IMR-90 (cell line): ENCODE measurements at regions not wholly inside any gene's neighbourhood (a gene's known extent, or its start where the extent isn't known, plus 50 kb on each side); places are given as distances from the start of the nearest gene placed in this dataset.

Source experiments
- ATAC-seq: fragments of 200-7000 bp; cut with Tn5 transposase; 2 replicates; pipeline ENCODE4 v1.9.1; 2020; ENCODE audit warnings: low read depth, mild to moderate bottlenecking, moderate library complexity
- BruUV-seq: library from RNA; stranded (reverse); fragments of 400-500 nt; replicated peaks from 2 replicates; lab custom pipeline; 2021; lab: Mats Ljungman, UMichigan
- CTCF ChIA-PET: fragments of 300-600 bp; formaldehyde crosslinking; extraction: SDS; loops from one replicate; lab custom pipeline; 2021; ENCODE audit warnings: antibody characterized with exemption; lab: Yijun Ruan, JAX
- POLR2A ChIA-PET: fragments of 300-600 bp; sonication (Branson Sonifier 250); formaldehyde crosslinking; loops from one replicate; lab custom pipeline; 2022; ENCODE audit warnings: antibody characterized with exemption; ENCODE audit not compliant: unreplicated experiment; lab: Charles Lee
- DNase-seq: peaks from one replicate; pipeline ENCODE4 v3.0.0; 2013
- H2AFZ ChIP-seq: replicated peaks from 2 replicates; pipeline ENCODE3; 2013; ENCODE audit warnings: low read length, mild to moderate bottlenecking; ENCODE audit not compliant: poor library complexity
- H2AK5ac ChIP-seq: 2 replicates; pipeline ENCODE4 v1.6.1; 2013; ENCODE audit warnings: low read depth, low read length, inconsistent platforms
- H2AK9ac ChIP-seq: replicated peaks from 2 replicates; pipeline ENCODE3; 2013; ENCODE audit warnings: mild to moderate bottlenecking, low read depth, low read length, moderate library complexity; ENCODE audit not compliant: poor library complexity
- H2BK120ac ChIP-seq: 2 replicates; pipeline ENCODE4 v1.6.1; 2013; ENCODE audit warnings: low read depth, low read length, inconsistent platforms
- H2BK15ac ChIP-seq: 3 replicates; pipeline ENCODE4 v1.6.1; 2013; ENCODE audit warnings: low read depth, low read length, inconsistent platforms
- H2BK20ac ChIP-seq: 2 replicates; pipeline ENCODE4 v1.6.1; 2013; ENCODE audit warnings: low read depth, mild to moderate bottlenecking, inconsistent platforms, low read length, moderate library complexity
- H2BK5ac ChIP-seq: 2 replicates; pipeline ENCODE4 v1.6.1; 2013; ENCODE audit warnings: mild to moderate bottlenecking, low read depth, low read length, inconsistent platforms; ENCODE audit not compliant: poor library complexity, severe bottlenecking
- H3K14ac ChIP-seq: replicated peaks from 2 replicates; pipeline ENCODE4 v1.6.1; 2013; ENCODE audit warnings: low read depth, low read length, inconsistent platforms
- H3K18ac ChIP-seq: 2 replicates; pipeline ENCODE4 v1.6.1; 2013; ENCODE audit warnings: low read depth, low read length, control low read depth
- H3K23ac ChIP-seq: 2 replicates; pipeline ENCODE4 v1.6.1; 2013; ENCODE audit warnings: low read depth, low read length, inconsistent platforms
- H3K27ac ChIP-seq: 2 replicates; pipeline ENCODE4 v1.5.1; 2013; ENCODE audit warnings: mild to moderate bottlenecking, control low read depth, low read length; ENCODE audit not compliant: insufficient read depth
- H3K27me3 ChIP-seq: 2 replicates; pipeline ENCODE4 v1.6.1; 2013; ENCODE audit warnings: low read length; ENCODE audit not compliant: control insufficient read depth, insufficient read depth
- H3K36me3 ChIP-seq: 2 replicates; pipeline ENCODE4 v1.6.1; 2013; ENCODE audit warnings: low read length, mixed read lengths; ENCODE audit not compliant: control insufficient read depth, insufficient read depth
- H3K4ac ChIP-seq: 2 replicates; pipeline ENCODE4 v1.6.1; 2013; ENCODE audit warnings: low read depth, low read length, inconsistent platforms
- H3K4me1 ChIP-seq: 2 replicates; pipeline ENCODE4 v1.6.1; 2013; ENCODE audit warnings: low read length, mixed read lengths; ENCODE audit not compliant: control insufficient read depth, insufficient read depth
- H3K4me2 ChIP-seq: 2 replicates; pipeline ENCODE4 v1.6.1; 2013; ENCODE audit warnings: low read depth, mild to moderate bottlenecking, control low read depth, low read length, moderate library complexity
- H3K4me3 ChIP-seq: 2 replicates; pipeline ENCODE4 v1.5.1; 2013; ENCODE audit warnings: low read depth, mild to moderate bottlenecking, control low read depth, low read length, moderate library complexity; ENCODE audit not compliant: insufficient read depth
- H3K56ac ChIP-seq: 2 replicates; pipeline ENCODE4 v1.6.1; 2013; ENCODE audit warnings: low read length, inconsistent platforms; ENCODE audit not compliant: insufficient read depth; ENCODE audit errors: extremely low read depth
- H3K79me1 ChIP-seq, 2 experiments: 2 replicates each; pipeline ENCODE4 v1.6.1; 2013; ENCODE audit warnings: low read length in 2 of 2, inconsistent platforms in 1 of 2, low read depth in 1 of 2
- H3K9ac ChIP-seq: 2 replicates; pipeline ENCODE4 v1.6.1; 2013; ENCODE audit warnings: low read depth, low read length, control low read depth
- H3K9me1 ChIP-seq: 2 replicates; pipeline ENCODE4 v1.6.1; 2013; ENCODE audit warnings: low read length, inconsistent platforms; ENCODE audit not compliant: insufficient read depth
- H3K9me3 ChIP-seq: 2 replicates; pipeline ENCODE4 v1.6.1; 2013; ENCODE audit warnings: low read length; ENCODE audit not compliant: control insufficient read depth, insufficient read depth
- H4K20me1 ChIP-seq: 2 replicates; pipeline ENCODE4 v1.6.1; 2013; ENCODE audit warnings: low read length, inconsistent platforms; ENCODE audit not compliant: insufficient read depth
- H4K5ac ChIP-seq: 2 replicates; pipeline ENCODE4 v1.6.1; 2013; ENCODE audit warnings: mild to moderate bottlenecking, low read depth, low read length, control low read depth
- H4K8ac ChIP-seq, 2 experiments: 2 replicates each; pipeline ENCODE4 v1.6.1; 2013; ENCODE audit warnings: low read depth in 2 of 2, low read length in 2 of 2, control low read depth in 1 of 2, inconsistent platforms in 1 of 2
- H4K91ac ChIP-seq: 2 replicates; pipeline ENCODE4 v1.6.1; 2013; ENCODE audit warnings: low read depth, low read length, inconsistent platforms; ENCODE audit not compliant: insufficient read depth
- CHD1 ChIP-seq: IDR thresholded peaks from 2 replicates; pipeline ENCODE4 v1.6.1; 2012; ENCODE audit warnings: low read depth, low read length, improper control_type of control experiment
- FOS ChIP-seq: fragments of 150-350 bp; IDR thresholded peaks from 2 replicates; pipeline ENCODE4 v1.6.1; 2016; ENCODE audit warnings: low read depth, low read length
- RAD21 ChIP-seq: IDR thresholded peaks from 2 replicates; pipeline ENCODE4 v1.6.1; 2012; ENCODE audit warnings: low read length, improper control_type of control experiment
- WGBS, 2 experiments: methylation state at CpG; one replicate each; pipeline versions ENCODE4 v1.1.5 to v1.1.7; 2013; ENCODE audit warnings: missing lambda C conversion rate in 2 of 2; ENCODE audit not compliant: insufficient read length in 1 of 2; ENCODE audit errors: extremely low coverage in 2 of 2; 5-methylcytosine and 5-hydroxymethylcytosine counted together
- dilution Hi-C: fragments of 300-500 bp; cut with HindIII; formaldehyde crosslinking; loops from one replicate; pipeline ENCODE4 v1.14.3; 2018; ENCODE audit warnings: low sequenced_read_pairs; ENCODE audit not compliant: unreplicated experiment
- in situ Hi-C: fragments of 300-500 bp; cut with MboI; formaldehyde crosslinking; loops from 3 replicates; pipeline ENCODE4 v1.14.3; 2019; ENCODE audit warnings: low sequenced_read_pairs, inconsistent platforms, mixed read lengths
- intact Hi-C: fragments of 100-400 bp; cut with micrococcal nuclease; formaldehyde crosslinking; loops from 2 replicates; pipeline ENCODE4 v1.10.0; 2022
- TF ChIP-seq, protein P1 (sequence below): fragments of 150-350 bp; IDR thresholded peaks from 2 replicates; pipeline ENCODE4 v1.6.1; 2017; ENCODE audit warnings: mild to moderate bottlenecking, antibody characterized with exemption, low read length, low read depth

DNA sequence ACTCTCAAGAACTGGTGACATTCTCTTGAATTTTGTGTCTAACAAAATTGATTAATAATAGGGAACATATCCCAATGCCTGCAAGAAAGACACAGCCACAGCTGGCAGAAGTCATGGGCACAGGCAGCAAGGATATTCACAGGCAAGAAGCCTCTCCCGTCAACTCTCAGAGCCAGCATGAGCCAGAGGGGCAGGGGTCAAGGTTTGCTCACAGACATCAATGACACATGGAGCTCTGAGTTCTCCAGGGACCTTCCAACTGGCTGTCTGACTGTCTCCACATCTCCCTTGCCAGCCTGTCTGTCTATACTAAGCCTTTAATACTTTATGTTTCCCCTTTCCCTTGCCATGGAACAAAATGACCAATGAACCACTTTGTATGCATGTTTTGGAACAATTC, 101.5 kb upstream of the RAB4A start:
- H3K27ac ChIP-seq, result no peak overlapping the region
- no peak overlapping the region for H2BK5ac ChIP-seq
- H3K4ac ChIP-seq, result no peak overlapping the region
- intact Hi-C loops (no loop called here), in situ Hi-C loops (no loop called here), dilution Hi-C loops (no loop called here)
- H3K27me3 ChIP-seq, result peaks cover 14% of the 10 kb centered on the region
- H3K18ac ChIP-seq, result no peak overlapping the region
- ChIA-PET POLR2A (no interaction called here), CTCF (no interaction called here)
- H4K20me1 ChIP-seq, result no peaks in the 10 kb centered on the region
- H4K8ac ChIP-seq, result no peak overlapping the region
- no peak overlapping the region for H3K4me2 ChIP-seq
- WGBS, 2 experiments, result 60% methylated on average over 1 of the region's 1 CpG; no CpG with 5 or more reads in 1 of the 2 experiments
- no peak overlapping the region for H3K9ac ChIP-seq
- no peak overlapping the region for H3K4me3 ChIP-seq
- no peak overlapping the region for H2AFZ ChIP-seq
- no peak overlapping the region for H3K56ac ChIP-seq
- no peak overlapping the region for H2BK15ac ChIP-seq
- no peak overlapping the region for H4K5ac ChIP-seq
- no peak overlapping the region for H2AK5ac ChIP-seq
- no peak overlapping the region for H2BK120ac ChIP-seq
- H3K79me1 ChIP-seq, result no peaks in the 10 kb centered on the region
- H3K14ac ChIP-seq, result no peak overlapping the region
- no peaks in the 10 kb centered on the region for H3K36me3 ChIP-seq
- H3K9me1 ChIP-seq, result no peaks in the 10 kb centered on the region
- no peak overlapping the region for H3K23ac ChIP-seq
- no TSS peak for BruUV-seq
- no peak overlapping the region for H2BK20ac ChIP-seq
- H4K91ac ChIP-seq, result no peak overlapping the region
- ATAC-seq (no peak), DNase-seq (no peak)
- H3K4me1 ChIP-seq, result no peaks in the 10 kb centered on the region
- no peaks in the 10 kb centered on the region for H3K9me3 ChIP-seq
- TF ChIP-seq CHD1 (no peak), RAD21 (no peak), FOS (no peak)
- TF ChIP-seq, protein P1, sequence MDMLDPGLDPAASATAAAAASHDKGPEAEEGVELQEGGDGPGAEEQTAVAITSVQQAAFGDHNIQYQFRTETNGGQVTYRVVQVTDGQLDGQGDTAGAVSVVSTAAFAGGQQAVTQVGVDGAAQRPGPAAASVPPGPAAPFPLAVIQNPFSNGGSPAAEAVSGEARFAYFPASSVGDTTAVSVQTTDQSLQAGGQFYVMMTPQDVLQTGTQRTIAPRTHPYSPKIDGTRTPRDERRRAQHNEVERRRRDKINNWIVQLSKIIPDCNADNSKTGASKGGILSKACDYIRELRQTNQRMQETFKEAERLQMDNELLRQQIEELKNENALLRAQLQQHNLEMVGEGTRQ, result no peak
- no peak overlapping the region for H2AK9ac ChIP-seq
